Epithelial cell of prostate (primary cell): ENCODE measurements at regions not wholly inside any gene's neighbourhood (a gene's known extent, or its start where the extent isn't known, plus 50 kb on each side); places are given as distances from the start of the nearest gene placed in this dataset.
"Not testable (repeated sequence)": the region's sequence is repeated elsewhere in the genome, so short reads cannot be mapped to it uniquely, and the experiment has no call there.

ENCODE experiments used
- DNase-seq: peaks from one replicate; pipeline ENCODE4 v3.0.0-alpha.2; 2011; ENCODE audit warnings: low read depth, low spot score
- H3K27ac ChIP-seq: fragments of 450-650 bp; 2 replicates; pipeline ENCODE4 v1.5.1; 2017; ENCODE audit warnings: mild to moderate bottlenecking

- DNase-seq, H3K27ac ChIP-seq: not testable (repeated sequence)
Observed at GRCh38 chr17:45585794-45586650, 95.5 kb upstream of the PLEKHM1 start.

DNA sequence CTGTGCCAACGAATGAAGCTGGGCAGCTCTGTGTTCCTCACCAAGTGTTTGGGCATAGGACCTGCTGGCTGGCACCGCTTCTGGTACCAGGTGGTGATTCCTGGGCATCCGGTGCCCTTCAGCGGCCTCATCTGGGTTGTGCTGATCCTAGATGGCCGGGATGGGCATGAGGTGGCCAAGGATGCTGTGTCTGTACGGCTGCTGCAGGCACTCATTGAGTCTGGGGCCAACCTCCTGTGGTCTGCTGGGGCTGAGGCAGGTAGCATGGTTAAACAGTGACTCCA, 96.1 kb upstream of the PLEKHM1 start:
- not testable (repeated sequence) for H3K27ac ChIP-seq, DNase-seq

- not testable (repeated sequence) for DNase-seq, H3K27ac ChIP-seq
Observed at GRCh38 chr17:45592433-45592923, 102.0 kb upstream of the PLEKHM1 start.

DNA sequence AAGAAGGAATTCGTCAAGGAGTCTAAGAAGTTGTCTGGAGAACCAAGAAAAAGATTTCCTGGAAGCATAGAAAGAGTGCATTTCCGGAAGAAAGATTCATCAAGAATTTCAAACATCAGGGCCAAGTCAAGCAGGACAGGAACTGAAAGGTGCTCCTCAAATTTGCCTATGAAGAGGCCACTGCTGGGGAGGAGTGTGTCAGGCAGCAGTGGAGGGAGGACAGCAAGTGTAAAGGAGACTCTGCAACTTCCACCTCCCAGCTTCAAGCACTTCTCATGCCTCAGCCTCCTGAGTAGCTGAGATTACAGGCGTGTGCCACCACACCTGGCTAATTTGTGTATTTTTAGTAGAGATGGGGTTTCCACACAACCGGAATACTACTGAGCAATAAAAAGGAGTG, 105.8 kb upstream of the PLEKHM1 start:
- not testable (repeated sequence) for DNase-seq

GRCh38 chr17:45600052-45601012, 109.8 kb upstream of the PLEKHM1 start:
- not testable (repeated sequence) for DNase-seq, H3K27ac ChIP-seq

More for the DNA sequence above, 105.8 kb upstream of the PLEKHM1 start:
- H3K27ac ChIP-seq = not testable (repeated sequence)

GRCh38 chr17:45601013-45601412, 110.5 kb upstream of the PLEKHM1 start:
- not testable (repeated sequence) for DNase-seq

DNA sequence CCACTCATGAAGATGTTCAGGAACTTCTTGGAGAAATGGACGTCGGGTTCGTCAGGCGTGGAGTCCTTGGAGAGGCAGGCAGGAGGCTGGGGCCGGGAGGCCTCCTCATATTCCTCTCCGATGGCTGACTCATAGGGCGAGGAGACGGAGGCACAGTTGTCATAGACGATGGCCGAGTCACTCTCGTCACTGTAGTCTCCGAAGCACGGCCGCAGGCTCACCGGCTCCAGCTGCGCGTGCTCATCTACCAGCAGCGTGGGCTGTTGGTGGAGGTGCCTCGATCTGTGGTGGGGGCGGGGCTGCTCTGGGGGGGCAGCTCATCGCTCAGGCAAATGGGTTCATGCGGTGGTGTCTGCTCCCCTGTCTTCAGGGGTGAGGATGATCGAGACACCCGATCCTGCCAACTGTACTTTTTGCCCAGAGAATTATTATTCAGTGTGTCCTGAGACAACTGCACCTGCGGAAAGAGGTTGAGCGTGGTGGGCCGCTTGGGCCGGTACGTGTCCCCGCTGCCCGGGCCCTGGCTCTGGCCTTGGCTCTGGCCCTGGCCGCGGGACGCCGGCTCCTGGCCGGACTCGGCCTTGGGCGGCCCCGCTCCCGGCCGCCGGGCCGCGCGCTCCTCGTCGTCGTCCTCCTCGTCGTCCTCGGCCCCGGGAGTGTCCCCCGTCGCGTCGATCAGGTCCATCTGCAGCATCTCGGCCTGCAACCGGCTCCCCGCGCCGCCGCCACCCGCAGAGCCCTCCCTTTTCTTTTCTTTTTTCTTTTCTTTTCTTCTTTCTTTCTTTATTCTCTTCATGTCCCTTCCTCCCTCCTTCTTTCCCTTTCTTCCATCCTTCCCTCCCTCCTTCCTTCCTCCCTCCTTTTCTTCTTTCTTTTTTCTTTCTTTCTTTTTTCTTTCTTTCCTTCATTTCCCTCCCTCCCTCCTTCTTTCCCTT, 111.4 kb upstream of the PLEKHM1 start:
- not testable (repeated sequence) for DNase-seq, H3K27ac ChIP-seq

More at GRCh38 chr17:45601013-45601412, 110.5 kb upstream of the PLEKHM1 start:
- H3K27ac ChIP-seq = not testable (repeated sequence)

DNA sequence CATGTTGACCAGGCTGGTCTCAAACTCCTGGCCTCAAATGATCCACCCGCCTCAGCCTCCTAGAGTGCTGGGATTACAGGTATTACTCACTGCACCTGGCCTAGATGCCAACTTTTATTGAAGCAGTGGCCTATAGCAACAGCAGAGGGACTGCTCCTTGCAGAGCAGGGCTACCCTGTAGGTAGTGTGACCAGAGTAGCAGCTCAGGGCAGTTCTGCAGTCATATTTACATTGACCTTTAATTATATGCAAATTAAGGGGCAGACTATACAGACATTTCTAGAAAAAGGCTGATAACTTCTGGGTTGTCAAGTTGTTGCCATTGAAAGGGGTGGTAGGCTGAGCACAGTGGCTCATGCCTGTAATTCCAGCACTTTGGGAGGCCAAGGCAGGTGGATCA, 115.2 kb upstream of the PLEKHM1 start:
- not testable (repeated sequence) for H3K27ac ChIP-seq

GRCh38 chr17:45619984-45620405, 129.5 kb upstream of the PLEKHM1 start:
- DNase-seq = peak; percentile 5
- H3K27ac ChIP-seq = not testable (repeated sequence)

More for the DNA sequence above, 115.2 kb upstream of the PLEKHM1 start:
- DNase-seq = not testable (repeated sequence)

GRCh38 chr17:45620468-45620867, 129.9 kb upstream of the PLEKHM1 start:
- not testable (repeated sequence) for DNase-seq, H3K27ac ChIP-seq

DNA sequence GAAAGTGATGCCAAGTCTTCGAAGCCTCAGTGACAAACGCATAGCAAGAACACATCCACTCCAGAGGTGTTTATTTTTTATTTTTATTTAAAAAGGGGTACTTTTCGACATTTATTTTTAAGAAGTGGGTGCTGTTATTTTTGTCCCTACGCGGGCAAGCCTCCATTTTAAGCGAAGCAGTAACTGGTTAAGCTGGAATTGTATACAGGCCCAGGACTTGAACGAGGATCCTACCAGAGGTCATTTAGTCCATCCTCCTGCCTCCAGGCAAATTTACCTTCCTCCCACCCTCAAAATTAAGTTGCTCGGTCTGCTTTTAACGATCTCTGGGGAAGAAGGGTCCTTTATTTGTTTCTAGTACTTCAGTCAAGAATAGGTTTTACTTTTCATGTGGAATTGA, 130.6 kb upstream of the PLEKHM1 start:
- not testable (repeated sequence) for DNase-seq, H3K27ac ChIP-seq

DNA sequence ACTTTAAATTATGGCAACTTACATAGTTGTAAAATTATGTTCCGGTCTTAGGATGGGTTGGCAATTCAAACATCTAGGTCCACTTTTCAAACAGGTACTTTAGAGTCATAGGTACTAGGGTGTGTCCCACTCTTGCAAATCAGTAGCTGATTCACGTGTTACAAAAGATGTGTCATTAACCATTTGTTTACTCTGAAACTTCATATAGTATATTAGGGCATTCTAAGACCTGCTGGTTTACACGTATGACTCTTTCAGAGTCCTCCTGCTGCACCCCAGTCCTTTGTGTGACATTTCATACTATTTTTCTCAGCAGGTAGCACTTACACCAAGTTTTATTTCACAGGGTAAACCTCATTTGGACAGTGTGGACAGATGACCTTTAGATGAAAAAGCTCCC, 131.8 kb upstream of the PLEKHM1 start:
- H3K27ac ChIP-seq, DNase-seq: not testable (repeated sequence)

DNA sequence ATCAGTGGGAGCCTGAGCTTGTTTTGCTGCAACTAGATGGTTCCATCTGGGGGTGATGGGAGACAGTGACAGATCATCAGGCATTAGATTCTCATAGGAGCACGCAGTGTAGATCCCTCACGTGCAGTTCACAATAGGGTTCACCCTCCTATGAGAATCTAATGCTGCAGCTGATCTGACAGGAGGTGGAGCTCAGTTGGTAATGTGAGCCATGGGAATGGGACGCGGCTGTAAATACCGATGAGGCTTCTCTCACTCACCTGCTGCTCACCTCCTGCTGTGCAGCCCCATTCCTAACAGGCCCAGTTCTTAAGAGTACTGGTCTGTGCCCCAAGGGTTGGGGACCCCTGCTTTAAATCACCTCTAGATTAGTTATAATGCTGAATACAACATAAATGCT, 137.5 kb upstream of the PLEKHM1 start:
- DNase-seq = no peak
- no peak overlapping the region for H3K27ac ChIP-seq

DNA sequence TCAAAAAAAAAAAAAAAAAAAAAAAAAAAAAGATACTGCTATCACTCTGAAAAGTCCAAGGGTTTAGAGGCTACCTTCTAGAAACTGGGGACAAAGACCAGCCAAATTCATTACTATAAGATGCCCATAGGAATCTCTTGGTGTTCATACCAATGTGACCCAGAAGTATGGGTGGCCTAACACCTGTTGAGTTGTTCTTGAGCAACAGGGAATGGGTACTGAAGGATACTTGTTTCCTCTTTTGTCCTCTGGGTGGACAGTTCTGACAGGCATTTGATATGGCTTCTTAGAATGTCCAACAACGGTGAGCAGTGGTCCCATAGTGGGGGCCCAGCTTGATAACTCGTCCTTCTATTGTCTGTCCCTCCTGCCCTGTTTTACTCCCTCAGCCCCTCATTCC, 141.4 kb upstream of the PLEKHM1 start:
- DNase-seq = no peak
- no peak overlapping the region for H3K27ac ChIP-seq

DNA sequence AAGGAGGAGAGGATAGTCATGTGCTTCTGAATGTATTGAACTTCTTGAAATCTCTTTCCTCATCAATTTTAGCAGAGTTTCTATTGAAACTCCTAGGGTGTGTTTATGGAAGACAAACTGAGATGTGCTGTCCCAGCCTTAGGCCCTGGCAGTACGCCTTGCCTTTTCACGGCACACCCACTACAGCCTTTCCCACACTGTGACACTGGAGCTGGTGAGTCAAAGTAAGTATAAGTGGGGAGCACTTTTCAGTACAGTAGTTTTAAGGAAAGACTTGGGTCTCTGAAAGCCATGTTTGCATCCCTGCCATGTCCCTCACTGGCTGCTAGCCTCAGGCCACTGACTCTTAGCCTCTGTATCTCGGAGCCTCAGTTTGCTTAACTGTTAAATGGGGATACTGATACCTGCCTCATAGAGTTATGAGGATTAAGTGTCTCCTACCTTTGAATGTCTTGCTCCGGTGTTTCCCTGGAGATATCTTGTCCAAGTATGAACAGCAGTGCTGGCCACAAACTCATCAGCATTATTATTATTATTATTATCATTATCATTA, 144.7 kb upstream of the CRHR1 start:
- H3K27ac ChIP-seq = no peak overlapping the region

GRCh38 chr17:45640141-45640850, 143.8 kb upstream of the CRHR1 start:
- DNase-seq = peak; percentile 14
- H3K27ac ChIP-seq = no peak overlapping the region

More for the DNA sequence above, 144.7 kb upstream of the CRHR1 start:
- no peak for DNase-seq

GRCh38 chr17:45641541-45641940, 142.6 kb upstream of the CRHR1 start:
- H3K27ac ChIP-seq = no peak overlapping the region
- no peak for DNase-seq

DNA sequence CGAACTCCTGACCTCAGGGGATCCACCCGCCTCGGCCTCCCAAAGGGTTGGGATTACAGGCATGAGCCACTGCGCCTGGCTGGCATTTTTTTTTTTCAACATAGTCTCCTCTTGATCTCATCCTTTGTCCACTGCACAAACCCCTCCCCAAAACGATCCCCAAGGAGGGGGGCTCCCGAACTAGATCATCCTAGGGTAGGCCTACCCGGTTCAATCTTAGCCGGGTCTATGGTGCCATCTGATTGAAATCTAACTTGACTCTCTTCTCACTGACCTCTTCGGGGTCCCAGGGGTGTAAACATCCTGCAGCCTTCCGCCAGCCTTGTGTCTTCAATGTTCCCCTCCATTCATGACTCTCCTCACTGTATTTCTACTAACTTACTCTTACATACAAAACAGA, 140.5 kb upstream of the CRHR1 start:
- H3K27ac ChIP-seq = no peak overlapping the region
- DNase-seq = no peak

DNA sequence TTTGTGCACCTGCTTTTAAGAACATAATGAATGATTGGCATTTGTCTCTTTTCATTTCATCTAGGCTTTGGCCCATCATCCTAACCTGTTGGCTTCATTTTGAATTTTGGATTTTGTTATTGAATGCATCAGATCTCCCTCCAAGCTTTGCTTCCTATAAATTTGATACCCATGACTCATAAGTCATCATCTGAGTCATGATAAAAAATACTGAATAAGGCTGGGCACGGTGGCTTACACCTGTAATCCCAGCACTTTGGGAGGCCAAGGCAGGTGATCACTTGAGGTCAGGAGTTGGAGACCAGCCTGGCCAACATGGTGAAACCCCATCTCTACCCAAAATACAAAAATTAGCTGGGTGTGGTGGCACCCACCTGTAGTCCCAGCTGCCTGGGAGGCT, 139.5 kb upstream of the CRHR1 start:
- DNase-seq, H3K27ac ChIP-seq: not testable (repeated sequence)
